Stromal cell of bone marrow (primary cell): ENCODE measurements at regions not wholly inside any gene's neighbourhood (a gene's known extent, or its start where the extent isn't known, plus 50 kb on each side); places are given as distances from the start of the nearest gene placed in this dataset.

ENCODE experiments used
- DNase-seq: peaks from one replicate; pipeline ENCODE4 v3.0.0-alpha.2; 2012; ENCODE audit warnings: low read depth

GRCh38 chr9:81390792-81391456 is 298.4 kb downstream of the TLE1 start:
- no peak for DNase-seq

GRCh38 chr9:81389569-81389993 is 299.8 kb downstream of the TLE1 start:
- DNase-seq, result peak; percentile 86

GRCh38 chr9:81388831-81389230 is 300.5 kb downstream of the TLE1 start:
- DNase-seq, result no peak

DNA sequence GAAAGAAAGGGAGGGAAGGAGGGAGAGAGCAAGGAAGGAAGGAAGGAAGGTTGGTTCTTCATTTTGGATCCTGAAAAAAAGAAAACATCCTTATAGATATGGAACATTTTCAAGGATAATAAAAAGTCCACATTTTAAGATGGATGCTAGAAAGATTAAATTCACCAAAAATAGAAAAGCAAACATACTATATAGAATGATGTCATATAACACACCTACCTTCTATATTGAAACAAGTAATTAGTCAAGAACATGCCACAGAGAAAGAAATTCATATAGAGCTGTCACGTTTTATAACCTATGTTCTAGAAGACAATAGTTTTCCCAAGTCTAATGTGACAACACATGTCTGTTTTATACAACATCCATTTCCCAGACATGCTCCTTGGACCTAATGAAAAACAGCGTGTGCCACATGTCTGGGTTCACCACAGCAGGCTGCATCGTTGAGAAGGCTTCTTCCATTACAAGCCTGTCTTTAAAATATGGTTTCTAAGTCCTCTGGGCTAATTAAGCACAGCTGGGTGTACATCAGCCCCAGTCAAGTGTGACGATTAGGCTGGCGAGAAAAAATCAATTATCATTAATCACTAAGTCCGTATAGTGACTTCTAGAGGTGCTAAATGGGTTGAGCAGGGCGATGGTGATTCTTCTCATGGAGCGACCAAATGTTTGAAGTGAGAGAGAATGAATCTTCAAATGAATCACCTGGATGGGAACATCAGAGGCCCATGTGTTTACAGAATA is 301.8 kb downstream of the TLE1 start:
- DNase-seq, result no peak

- no peak for DNase-seq
Observed at GRCh38 chr9:81384911-81385310, 304.4 kb downstream of the TLE1 start.

DNA sequence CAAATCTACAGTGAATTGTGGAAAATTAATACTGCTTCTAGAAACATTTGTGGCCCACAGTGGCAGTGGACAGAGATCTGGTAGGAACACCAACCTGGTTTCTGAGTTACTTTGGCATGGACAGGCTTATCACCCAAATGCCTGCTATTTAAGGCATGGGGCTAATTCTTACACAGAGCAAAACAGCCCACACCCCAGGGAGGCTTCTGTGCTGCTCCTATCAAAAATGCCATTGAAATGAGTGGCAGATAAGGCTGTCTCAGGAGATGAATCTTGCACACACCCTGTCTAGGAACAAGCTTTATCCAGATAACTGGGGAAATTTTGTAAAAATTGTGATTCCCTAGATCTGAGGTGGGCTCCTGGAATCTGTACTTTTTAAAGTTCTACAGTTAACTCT is 307.1 kb downstream of the TLE1 start:
- no peak for DNase-seq

DNA sequence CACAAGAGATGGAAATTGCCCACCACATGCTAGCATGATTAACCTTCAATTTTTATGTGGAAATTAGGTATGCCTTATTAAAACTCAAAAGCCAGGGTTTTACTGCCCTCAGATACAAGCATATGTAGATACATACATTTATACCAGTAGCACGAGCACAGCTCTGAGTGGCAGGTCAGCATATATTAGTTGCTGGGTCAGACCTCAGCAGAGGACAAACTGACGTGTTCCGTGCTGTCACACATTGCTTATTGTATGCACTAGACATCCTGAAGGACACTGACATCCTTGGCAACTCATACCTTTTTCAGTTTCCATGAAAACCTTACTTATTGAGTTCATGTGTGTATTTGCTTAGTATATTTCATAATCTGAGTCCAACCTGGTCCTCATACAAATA is 307.7 kb downstream of the TLE1 start:
- no peak for DNase-seq

DNA sequence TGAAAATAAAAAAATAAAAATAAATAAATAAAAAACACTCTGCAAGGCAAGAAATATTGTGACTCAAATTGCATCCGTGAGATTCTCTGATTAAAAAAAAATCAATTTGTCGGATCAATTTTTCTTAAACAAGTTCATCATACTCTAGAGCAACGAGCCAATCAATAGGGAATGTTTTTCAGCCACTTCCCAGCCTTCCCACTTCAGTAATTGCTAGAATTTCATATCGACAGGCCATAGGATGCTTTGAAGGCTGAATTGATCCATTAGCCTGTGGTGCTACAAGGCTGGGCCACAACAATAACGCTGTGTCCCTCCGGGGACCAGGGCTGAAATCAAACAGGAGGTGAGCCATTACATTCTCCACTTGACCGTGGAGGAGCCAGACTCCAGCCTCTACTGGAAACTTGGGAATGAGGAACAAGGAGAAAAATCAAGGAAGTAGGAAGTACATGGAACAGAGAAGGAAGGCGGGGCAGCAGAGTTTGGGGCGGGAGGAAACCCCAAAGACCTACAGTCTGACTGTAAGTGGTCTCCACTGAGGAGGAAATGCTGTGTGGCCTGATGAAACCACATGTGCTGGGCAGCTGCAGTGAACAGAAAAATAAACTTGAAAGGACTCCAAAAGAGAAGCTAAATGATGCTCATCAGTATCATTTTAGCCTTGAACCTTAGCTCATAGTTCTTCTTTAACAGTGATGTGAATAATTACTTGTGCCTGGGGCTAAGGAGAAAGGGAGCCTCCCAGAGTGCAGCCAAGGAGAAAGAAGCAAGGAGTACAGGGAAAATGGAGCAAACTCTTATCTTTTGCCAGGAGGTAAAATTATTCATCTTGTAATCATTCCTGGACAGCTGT is 308.6 kb downstream of the TLE1 start:
- no peak for DNase-seq

DNA sequence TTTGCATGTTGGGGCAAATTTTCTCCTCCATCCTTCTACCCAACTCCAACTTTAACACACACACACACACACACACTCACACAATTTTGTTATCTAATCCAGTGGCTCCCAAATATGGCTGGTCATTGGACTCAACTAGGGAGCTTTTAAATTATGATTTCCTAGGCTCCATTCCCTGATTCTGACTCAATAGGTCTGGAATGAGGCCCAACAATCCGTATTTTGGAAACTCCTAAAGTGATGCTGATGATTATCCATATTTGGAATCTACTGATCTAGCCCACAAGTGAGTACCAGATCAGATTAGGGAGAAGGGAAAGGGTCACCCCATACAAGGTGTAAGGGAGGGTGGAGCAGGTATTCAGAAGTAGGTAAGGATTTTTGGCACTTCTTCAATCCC is 309.7 kb downstream of the TLE1 start:
- no peak for DNase-seq

GRCh38 chr9:81377921-81378320 is 311.4 kb downstream of the TLE1 start:
- DNase-seq, result no peak

DNA sequence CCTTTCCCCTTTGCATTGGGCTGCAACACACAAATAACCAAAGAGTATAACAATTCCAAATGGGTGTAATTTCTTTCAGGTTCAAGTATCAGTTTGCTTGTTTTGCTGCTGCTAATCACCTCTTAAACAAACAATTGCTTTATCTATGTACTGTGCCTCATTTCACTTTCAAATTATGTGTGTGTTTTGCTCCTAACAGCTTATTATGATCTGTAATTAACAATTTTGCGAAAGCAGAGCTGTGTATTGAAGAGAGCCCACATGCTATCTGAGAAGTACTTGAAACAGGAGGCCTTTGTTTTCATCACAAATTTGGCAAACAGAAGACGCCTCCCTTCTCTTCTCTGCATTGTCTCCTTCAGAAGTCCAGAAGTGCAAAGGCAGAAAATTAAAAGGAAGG is 312.0 kb downstream of the TLE1 start:
- DNase-seq, result no peak

- DNase-seq, result no peak
Observed at GRCh38 chr9:81375187-81376100, 313.9 kb downstream of the TLE1 start.

- no peak for DNase-seq
Observed at GRCh38 chr9:81374459-81375186, 314.7 kb downstream of the TLE1 start.

GRCh38 chr9:81373294-81373693 is 316.1 kb downstream of the TLE1 start:
- no peak for DNase-seq

GRCh38 chr9:81372628-81373191 is 316.6 kb downstream of the TLE1 start:
- DNase-seq, result no peak

DNA sequence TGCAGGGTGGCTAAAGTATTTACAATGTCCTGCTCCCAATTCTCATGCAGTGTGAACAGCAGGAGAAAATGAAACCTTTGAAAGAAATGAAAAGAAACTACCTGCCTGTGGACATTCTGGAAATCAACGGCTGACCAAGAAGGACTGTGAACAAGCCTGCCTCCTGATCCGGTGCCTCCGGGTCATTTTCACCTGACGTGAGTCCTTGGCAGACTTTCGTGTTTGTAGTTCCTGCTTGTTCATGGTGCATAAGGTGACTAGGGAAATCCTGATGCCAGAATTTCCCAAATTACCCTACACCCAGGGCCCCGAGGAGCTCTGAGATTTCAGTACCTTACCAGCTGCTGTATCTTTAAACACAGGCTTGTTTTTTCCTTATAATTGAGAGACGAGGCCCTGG is 317.5 kb downstream of the TLE1 start:
- no peak for DNase-seq

- DNase-seq, result no peak
Observed at GRCh38 chr9:81370650-81371049, 318.7 kb downstream of the TLE1 start.

DNA sequence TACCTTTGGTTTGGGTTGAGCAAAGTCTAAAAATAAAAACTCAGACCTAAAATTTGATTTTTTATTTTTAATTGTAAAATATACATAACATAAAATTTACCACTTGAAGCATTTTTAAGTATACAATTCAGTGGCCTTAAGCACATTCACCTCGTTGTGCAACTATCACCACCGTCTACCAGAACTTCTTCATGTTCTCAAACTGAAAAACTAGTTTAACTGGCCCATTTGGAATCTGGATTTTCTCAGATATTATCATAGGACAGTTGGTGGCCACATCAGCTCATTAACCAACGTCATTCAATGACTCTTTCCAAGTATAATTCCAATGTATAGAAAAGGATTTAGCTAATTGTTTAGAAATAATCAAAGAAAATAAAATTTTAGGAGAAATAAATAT is 319.3 kb downstream of the TLE1 start:
- no peak for DNase-seq

- no peak for DNase-seq
Observed at GRCh38 chr9:81369121-81369520, 320.2 kb downstream of the TLE1 start.

DNA sequence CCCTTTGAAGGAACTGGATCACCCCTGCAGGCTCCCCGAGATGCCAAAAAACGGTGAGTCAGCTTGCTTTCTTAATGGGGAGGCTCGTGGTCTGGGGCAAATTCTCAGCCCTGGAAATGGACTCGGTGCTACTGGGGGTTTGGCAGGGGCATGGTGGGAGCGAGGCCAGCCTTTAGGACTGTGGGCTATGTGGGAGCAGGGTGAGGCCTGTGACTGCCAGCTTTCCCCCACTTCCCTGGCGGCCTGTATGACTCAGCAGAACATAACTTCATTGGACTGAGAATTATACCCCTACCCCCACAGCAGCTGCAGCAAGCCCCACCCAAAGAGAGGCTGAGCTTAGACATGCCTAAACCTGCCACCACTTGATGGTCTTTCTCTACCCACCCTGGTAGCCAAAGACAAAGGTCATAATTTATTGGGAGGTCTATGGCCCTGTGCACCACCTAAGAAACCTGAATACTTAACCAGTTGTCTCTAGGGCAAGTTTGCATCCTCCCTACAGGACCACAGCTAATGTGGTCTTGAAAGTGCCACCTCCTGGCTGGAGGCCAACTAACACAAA is 325.3 kb downstream of the TLE1 start:
- DNase-seq, result no peak
